ENCODE measurements at regions not wholly inside any gene's neighbourhood (a gene's known extent, or its start where the extent isn't known, plus 50 kb on each side); places are given as distances from the start of the nearest gene placed in this dataset.

DNA sequence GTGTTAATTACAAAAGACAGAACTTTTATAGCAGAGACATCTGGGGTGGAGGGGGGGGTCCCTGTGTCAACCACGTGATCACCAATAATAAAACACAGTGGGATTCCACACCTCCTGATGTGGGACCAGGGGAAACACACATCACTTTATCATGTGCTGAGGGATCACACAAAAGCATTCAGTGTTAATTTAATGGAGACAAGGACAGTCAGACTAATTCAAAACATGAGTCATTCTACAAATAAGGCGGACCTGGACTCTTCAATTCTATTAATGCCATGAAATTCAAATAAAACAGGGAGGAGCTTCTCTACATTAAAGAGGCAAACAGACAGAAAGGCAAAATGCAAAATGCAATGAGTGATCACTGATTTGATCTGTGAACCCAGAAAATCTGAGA is 67.3 kb upstream of the PFKP start:
- H3K79me1 ChIP-seq (ENCODE audit: insufficient read depth, low read depth, low read length, poor library complexity, severe bottlenecking): no peaks in the 10 kb centered on the region
- Mint-ChIP-seq H3K4me3 (no peak overlapping the region), H3K9me3 (peaks cover 21 to 25% of the 10 kb centered on the region in 2 experiments), H3K27me3 (ENCODE audit: low read depth) (peaks cover 6% of the 10 kb centered on the region), H3K36me3 (ENCODE audit: insufficient read depth in 1 of 3, low read depth in 3 of 3) (peaks cover 4 to 20% (median 11%) of the 10 kb centered on the region in 3 experiments; a peak in 6 of 7 replicates), H3K4me1 (peaks cover 0 to 4% of the 10 kb centered on the region in 2 experiments; a peak in 1 of 4 replicates), H3K27ac (no peak overlapping the region)
- no peak overlapping the region for H3K4ac ChIP-seq (ENCODE audit: low read depth, low read length)
- H3K18ac ChIP-seq (ENCODE audit: insufficient read length, low read depth, low read length): no peak overlapping the region
- no peak overlapping the region for H4K8ac ChIP-seq (replicated peaks; ENCODE audit: insufficient read length, low read depth, low read length)
- H3K27me3 ChIP-seq (ENCODE audit: insufficient read depth, low read length): no peaks in the 10 kb centered on the region
- H2BK5ac ChIP-seq (ENCODE audit: insufficient read length, low read length): no peak overlapping the region
- no peak overlapping the region for H3K14ac ChIP-seq (ENCODE audit: insufficient read depth, low read length)
- H3K9ac ChIP-seq (ENCODE audit: extremely low read depth, insufficient read length, low read length): no peak overlapping the region
- H3K56ac ChIP-seq (ENCODE audit: insufficient read length, low read depth, low read length): no peak overlapping the region
- H2BK12ac ChIP-seq (ENCODE audit: insufficient read length, low read depth, low read length): no peak overlapping the region
- H2AK5ac ChIP-seq (ENCODE audit: insufficient read length, low read length): no peak overlapping the region
- H4K5ac ChIP-seq (ENCODE audit: insufficient read length, low read depth, low read length): no peak overlapping the region
- TF ChIP-seq, protein P1, sequence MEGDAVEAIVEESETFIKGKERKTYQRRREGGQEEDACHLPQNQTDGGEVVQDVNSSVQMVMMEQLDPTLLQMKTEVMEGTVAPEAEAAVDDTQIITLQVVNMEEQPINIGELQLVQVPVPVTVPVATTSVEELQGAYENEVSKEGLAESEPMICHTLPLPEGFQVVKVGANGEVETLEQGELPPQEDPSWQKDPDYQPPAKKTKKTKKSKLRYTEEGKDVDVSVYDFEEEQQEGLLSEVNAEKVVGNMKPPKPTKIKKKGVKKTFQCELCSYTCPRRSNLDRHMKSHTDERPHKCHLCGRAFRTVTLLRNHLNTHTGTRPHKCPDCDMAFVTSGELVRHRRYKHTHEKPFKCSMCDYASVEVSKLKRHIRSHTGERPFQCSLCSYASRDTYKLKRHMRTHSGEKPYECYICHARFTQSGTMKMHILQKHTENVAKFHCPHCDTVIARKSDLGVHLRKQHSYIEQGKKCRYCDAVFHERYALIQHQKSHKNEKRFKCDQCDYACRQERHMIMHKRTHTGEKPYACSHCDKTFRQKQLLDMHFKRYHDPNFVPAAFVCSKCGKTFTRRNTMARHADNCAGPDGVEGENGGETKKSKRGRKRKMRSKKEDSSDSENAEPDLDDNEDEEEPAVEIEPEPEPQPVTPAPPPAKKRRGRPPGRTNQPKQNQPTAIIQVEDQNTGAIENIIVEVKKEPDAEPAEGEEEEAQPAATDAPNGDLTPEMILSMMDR (conservative IDR thresholded peaks at IDR 0.05): no peak
- no peak overlapping the region for H2BK15ac ChIP-seq (ENCODE audit: low read depth, low read length)
- no peaks in the 10 kb centered on the region for H4K20me1 ChIP-seq (ENCODE audit: control insufficient read depth, insufficient read depth, insufficient read length)
- H4K91ac ChIP-seq (ENCODE audit: insufficient read length, low read depth, low read length): no peak overlapping the region
- H3K27ac ChIP-seq (ENCODE audit: insufficient read length, low read depth, low read length): no peak overlapping the region
- WGBS (ENCODE audit: extremely low coverage, insufficient read length, low lambda C conversion rate): no CpG with 5 or more reads among the region's 2 CpGs
- no peak overlapping the region for H2BK20ac ChIP-seq (ENCODE audit: low read depth, low read length, poor library complexity, severe bottlenecking)
- H3K23me2 ChIP-seq (ENCODE audit: insufficient read length, low read depth, low read length, poor library complexity, severe bottlenecking): no peaks in the 10 kb centered on the region
- no peak overlapping the region for H3K23ac ChIP-seq (ENCODE audit: insufficient read length, low read depth, low read length)
- no peak overlapping the region for H2AFZ ChIP-seq (ENCODE audit: low read length)
- H2BK120ac ChIP-seq (ENCODE audit: low read depth, low read length, poor library complexity, severe bottlenecking): no peak overlapping the region
- H3K4me1 ChIP-seq (ENCODE audit: insufficient read depth, low read length): no peaks in the 10 kb centered on the region
- H3K4me2 ChIP-seq (ENCODE audit: insufficient read depth, insufficient read length, low read length): no peak overlapping the region
- H3T11ph ChIP-seq (ENCODE audit: low read length): no peak overlapping the region
- no peaks in the 10 kb centered on the region for H3K9me3 ChIP-seq (ENCODE audit: control insufficient read depth, low read depth, low read length)
- DNase-seq: no peak
- no peaks in the 10 kb centered on the region for H3K79me2 ChIP-seq (ENCODE audit: insufficient read depth, low read length)
